Ecto neural progenitor cell (in vitro differentiated cells): ENCODE measurements at regions not wholly inside any gene's neighbourhood (a gene's known extent, or its start where the extent isn't known, plus 50 kb on each side); places are given as distances from the start of the nearest gene placed in this dataset.
"Not testable (repeated sequence)": the region's sequence is repeated elsewhere in the genome, so short reads cannot be mapped to it uniquely, and the experiment has no call there.

Experiments used
- DNase-seq: peaks from one replicate; pipeline ENCODE4 v3.0.0-alpha.2; 2018; ENCODE audit warnings: low spot score

DNA sequence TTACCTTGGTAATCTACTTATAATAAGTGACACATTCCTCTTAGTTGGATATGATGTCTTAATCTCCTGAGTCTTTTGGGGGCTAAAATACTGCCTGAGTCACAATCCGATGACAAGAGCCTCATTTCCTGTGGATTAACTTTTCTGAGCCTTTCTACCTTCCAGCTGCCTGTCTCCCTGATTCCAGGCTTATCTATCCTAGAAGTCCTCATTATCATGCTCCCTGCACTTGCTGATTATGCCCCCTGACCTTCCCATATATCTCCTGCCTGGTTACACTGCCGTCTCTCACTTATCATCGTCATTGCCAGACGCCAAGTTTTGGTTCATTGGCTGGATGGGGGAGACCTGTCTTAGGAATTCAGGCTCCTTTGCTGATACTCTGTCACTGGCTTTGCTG lies 727.4 kb upstream of the CA10 start:
- no peak for DNase-seq

DNA sequence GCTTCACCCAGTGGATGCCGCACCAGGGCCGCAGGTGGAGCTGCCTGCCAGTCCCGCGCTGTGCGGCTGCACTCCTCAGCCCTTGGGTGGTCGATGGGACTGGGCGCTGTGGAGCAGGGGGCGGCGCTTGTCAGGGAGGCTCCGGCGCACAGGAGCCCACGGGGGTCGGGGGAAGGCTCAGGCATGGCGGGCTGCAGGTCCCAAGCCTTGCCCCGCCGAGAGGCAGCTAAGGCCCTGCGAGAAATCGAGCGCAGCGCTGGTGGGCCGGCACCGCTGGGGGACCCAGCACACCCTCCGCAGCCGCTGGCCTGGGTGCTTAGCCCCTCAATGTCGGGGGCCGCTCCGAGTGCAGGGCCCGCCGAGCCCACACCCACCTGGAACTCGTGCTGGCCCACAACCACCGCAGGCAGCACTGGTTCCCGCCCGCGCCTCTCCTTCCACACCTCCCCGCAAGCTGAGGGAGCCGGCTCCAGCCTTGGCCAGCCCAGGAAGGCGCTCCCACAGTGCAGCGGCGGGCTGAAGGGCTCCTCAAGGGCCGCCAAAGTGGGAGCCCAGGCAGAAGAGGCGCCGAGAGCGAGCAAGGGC lies 725.5 kb upstream of the CA10 start:
- DNase-seq, result not testable (repeated sequence)

DNA sequence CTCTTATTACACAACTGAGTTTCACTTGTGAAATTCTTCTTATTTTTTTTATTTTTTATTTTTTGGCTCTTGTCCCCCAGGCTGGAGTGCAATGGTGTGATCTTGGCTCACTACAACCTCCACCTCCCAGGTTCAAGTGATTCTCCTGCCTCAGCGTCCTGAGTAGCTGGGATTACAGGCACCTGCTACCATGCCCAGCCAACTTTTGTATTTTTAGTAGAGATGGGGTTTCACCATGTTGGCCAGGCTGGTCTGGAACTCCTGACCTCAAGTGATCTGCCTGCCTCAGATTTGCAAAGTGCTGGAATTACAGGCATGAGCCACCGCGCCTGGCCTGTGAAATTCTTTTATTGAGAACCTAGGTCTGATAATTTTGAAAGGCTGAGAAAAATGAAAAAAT lies 688.3 kb upstream of the CA10 start:
- not testable (repeated sequence) for DNase-seq

DNA sequence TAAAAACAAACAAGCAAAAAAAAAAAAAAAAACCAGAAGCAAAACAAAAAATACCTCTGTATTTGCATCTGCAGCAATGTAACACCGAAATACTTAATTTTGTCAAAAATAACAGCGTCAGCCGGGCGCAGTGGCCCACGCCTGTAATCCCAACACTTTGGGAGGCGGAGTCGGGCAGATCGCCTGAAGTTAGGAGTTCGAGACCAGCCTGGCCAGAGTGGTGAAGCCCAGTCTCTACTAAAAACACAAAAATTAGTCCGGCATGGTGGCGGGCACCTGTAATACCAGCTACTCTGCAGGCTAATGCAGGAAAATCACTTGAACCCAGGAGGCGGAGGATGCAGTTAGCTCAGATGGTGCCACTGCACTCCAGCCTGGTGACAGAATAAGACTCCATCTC lies 683.5 kb upstream of the CA10 start:
- DNase-seq, result no peak

DNA sequence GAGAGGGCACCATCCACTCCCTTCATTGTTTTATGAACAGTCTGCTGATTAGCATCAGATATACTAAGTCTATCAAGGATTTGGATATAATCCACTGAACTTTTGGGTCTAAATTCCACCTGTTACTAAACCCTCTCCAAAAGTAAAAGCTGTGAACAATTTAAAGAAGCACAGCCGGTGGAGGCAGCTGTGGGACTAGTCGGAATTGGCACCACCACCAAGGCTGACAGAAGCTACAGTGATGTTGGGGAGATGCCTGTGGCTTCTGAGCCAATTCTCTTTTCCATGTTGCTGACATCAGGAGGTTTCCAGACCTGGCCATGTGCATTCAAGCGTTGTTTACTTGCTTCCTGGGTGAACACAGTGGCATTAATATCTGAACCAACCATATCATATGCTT lies 679.0 kb upstream of the CA10 start:
- no peak for DNase-seq

- DNase-seq, result no peak
Measured at GRCh38 chr17:52831536-52831935, 673.0 kb upstream of the CA10 start.

- DNase-seq, result no peak
Measured at GRCh38 chr17:52828621-52829020, 670.1 kb upstream of the CA10 start.

DNA sequence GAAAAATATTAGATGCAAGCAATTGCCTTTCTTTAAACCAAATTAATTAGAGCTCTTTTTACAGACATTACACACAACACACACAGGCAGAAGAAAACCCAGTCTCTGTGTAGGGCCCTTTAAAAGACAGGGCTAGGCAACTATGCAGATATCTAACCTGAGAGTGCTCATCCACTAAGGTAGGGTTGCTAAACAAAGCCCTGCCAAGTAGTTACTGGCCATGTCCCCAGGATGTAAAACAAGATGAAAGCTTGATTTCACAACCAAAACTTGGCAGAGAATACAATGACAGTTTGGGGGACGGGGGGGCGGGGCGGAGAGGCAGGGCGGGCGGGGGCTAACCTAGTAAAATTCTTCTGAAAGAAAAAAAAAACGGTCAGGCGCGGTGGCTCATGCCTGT lies 669.0 kb upstream of the CA10 start:
- DNase-seq, result no peak

- no peak for DNase-seq
Measured at GRCh38 chr17:52824542-52824941, 666.0 kb upstream of the CA10 start.

GRCh38 chr17:52823155-52823554 lies 664.6 kb upstream of the CA10 start:
- DNase-seq, result no peak

DNA sequence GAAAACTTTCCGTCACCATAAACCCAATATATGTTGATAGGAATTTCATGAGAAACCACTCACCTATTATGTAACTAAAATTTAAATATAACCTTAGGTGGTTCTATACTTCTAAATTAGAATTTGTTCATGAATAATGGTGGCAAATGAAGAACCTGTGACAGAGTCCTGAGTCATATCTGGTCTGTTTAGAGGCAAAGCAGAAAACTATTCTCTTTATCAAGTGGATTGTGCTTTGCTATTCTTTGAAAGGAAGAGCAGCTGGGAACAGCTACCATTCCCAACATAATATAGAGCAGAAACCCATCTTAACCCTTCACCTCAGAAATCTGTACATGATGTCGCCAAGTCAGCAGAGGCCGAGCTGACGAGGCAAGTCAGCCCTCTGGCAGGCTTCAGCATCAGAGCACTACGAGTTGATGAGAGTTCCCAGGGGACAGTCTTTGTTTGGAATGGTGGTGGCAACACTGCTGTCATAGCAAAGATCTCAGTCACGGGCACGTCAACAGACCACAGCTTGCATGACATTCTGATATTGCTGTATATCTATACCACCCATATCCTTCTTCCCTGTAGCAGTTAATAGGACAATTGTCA lies 631.9 kb upstream of the CA10 start:
- DNase-seq, result no peak

DNA sequence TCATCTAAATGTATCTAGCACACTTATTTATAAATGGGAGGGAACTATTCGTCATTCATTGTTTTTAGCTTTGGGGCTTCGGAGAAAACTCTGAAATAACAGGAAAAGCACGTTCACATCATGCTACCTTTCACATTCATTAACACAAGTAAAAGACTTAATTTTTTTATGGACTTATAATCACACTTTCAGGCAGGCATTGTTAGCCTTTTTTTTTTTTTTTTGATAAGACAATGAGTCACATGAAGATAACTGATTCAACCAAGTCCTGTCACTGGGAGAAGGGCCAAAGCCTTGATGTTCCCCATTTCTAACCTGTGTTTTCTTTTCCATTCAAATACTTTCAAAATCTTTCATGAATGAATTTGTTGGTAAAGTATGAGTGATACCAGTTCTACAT lies 631.3 kb upstream of the CA10 start:
- no peak for DNase-seq

GRCh38 chr17:52776234-52776633 lies 617.7 kb upstream of the CA10 start:
- DNase-seq, result no peak

GRCh38 chr17:52762794-52763167 lies 604.3 kb upstream of the CA10 start:
- no peak for DNase-seq

DNA sequence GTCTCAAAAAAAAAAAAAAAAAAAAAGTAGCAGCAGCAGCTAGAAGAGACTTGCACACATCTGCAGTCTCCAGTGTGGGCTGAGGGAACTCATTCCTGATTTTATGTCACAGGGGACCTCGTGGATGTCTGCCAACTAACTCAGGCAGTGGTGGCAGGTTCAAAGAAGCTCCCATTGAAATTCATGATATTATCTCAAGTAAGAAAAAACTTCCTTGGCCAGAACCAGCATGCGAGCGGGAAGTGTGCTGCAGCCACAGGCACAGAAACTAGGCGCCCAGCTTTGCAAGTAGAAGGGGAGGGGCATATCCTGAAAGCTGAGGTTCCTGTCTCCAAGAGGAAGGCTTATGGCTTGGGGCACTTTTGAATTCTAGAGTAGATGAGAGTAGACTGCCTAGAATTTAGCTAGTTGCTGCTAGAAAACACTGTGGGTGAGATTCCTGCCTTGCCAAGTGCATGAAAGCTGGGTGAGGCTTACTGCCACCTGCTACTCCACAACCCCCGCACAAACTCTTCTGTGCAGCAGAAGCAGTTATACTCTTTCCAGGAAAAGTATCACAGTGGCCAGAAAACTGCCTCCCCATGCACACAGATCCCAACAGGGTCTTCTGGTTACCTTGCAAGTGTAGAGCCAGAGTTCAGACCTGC lies 603.8 kb upstream of the CA10 start:
- DNase-seq, result no peak

DNA sequence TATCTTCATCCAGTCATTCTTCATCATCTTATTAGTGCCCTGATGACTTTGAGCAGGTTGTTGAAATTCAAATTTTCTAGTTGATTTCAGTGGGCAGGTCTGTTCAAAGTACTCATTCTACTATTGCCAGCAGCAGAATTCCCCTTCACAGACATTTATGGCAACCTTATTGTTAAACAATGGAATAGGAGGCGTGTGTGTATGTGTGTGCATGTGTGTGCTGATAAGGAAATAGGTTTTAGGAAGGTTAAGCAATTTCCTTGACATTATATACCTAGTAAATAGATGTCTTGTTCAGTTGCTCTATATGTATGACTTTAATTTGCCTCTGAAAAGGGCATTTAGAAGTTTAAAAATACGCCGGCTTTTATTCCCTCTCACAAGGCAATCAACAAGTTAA lies 601.4 kb upstream of the CA10 start:
- DNase-seq, result no peak

DNA sequence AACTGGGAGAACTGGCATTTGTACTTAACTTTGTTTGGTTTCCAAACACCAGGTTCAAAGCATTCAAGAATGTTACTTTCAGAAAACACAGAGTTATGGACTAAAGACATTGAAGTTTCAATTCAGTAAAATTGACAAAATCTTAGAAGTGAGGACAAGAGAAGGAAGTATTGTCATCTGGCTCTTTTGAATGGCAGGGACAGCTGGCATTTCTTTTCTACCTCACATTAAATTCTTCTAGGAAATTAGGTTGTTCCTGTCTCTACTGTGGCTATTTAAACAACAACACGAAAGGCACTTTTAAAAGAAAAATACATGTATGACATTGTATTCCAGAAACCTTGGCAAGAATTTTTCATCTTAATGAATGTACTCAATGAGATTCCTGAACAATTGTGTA lies 600.0 kb upstream of the CA10 start:
- no peak for DNase-seq

DNA sequence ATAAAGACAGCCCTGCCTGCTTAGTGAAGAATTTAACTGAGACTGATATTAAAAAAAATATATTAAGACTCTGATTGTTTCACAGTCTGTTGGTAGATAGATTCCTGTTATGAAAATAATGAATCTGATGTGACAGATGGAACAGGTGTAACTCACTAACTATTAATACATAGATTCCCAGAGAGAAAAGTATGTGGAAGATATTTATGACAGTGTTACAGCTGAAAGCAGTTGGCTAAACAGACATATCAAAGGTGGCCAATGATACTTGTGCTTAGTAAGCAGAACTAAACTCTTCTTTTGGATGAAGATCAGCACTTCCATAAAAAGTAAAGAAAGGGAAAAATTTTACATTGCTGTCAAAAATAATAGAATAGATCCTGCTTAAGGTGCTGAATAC lies 598.2 kb upstream of the CA10 start:
- DNase-seq, result no peak

- no peak for DNase-seq
Measured at GRCh38 chr17:52754838-52755237, 596.3 kb upstream of the CA10 start.

- DNase-seq, result peak; percentile 54
Measured at GRCh38 chr17:52751051-52751450, 592.5 kb upstream of the CA10 start.

DNA sequence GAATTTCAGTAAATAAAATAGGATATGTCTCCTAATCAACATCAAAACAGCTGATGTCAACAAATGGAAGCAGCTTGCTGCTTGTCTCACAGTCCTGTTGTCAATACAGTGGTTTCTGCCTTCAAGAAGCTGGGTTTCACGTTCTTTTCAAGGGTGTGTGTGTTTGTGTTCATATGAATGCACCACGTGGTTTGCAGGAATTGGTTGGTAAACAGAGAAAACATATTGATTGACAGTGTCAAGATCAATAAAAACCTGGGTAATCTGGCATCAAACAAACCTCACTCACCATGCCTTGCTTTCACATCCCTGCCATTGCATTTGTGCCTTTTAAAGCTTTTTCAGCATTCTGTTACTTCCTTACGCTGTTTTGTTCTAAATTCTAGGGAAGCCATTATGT lies 585.7 kb upstream of the CA10 start:
- DNase-seq, result no peak

DNA sequence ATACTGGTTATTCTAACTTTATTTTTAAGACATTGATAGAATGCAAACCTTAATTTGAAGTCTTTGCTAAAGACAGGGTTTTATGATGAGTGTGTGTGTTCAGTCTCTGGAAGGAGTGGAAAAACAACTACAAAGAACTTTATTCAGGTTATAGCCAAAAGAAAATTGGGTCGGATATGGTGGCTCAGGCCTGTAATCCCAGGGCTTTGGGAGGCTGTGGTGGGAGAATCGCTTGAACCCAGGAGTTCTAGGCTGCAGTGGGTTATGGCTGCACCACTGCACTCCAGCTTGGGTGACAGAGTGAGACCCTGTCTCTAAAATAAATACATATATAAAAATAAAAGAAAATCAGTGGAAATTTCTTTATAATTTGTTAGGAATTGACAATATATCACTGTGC lies 581.5 kb upstream of the CA10 start:
- no peak for DNase-seq

GRCh38 chr17:52738791-52739190 lies 580.3 kb upstream of the CA10 start:
- DNase-seq, result no peak

DNA sequence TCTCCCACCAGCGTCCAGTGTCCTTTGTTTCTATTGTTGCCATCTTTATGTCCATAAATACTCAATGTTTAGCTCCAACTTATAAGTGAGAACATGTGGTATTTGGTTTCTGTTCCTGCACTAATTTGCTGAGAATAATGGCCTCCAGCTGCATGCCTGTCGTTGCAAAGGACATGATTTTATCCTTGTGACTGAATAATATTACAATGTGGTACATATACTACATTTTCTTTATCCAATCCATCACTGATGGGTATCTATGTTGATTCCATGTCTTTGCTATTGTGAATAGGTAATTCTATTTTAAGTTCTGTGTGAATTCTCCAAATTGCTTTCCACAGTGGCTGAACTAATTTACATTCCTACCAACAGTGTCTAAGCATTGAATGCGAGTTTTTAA lies 578.6 kb upstream of the CA10 start:
- no peak for DNase-seq
